GM21447 (cell line): ENCODE measurements at regions not wholly inside any gene's neighbourhood (a gene's known extent, or its start where the extent isn't known, plus 50 kb on each side); places are given as distances from the start of the nearest gene placed in this dataset.
"Not testable (repeated sequence)": the region's sequence is repeated elsewhere in the genome, so short reads cannot be mapped to it uniquely, and the experiment has no call there.

ENCODE experiments used
- ATAC-seq: cut with Tn5 transposase; IDR thresholded peaks from one replicate; pipeline ENCODE4 v1.9.1; 2021; ENCODE audit not compliant: unreplicated experiment

GRCh38 chr10:32143302-32143847 is 87.2 kb upstream of the KIF5B start:
- ATAC-seq = no peak

GRCh38 chr10:32142646-32143045 is 86.4 kb upstream of the KIF5B start:
- ATAC-seq = no peak

- ATAC-seq = no peak
Measured at GRCh38 chr10:32141018-32141807, 85.0 kb upstream of the KIF5B start.

- ATAC-seq = no peak
Measured at GRCh38 chr10:32140403-32140802, 84.2 kb upstream of the KIF5B start.

- no peak for ATAC-seq
Measured at GRCh38 chr10:32139223-32140073, 83.2 kb upstream of the KIF5B start.

GRCh38 chr10:32136927-32137326 is 80.7 kb upstream of the KIF5B start:
- ATAC-seq = not testable (repeated sequence)

GRCh38 chr10:32135796-32136195 is 79.6 kb upstream of the KIF5B start:
- ATAC-seq = not testable (repeated sequence)

GRCh38 chr10:32132357-32132946 is 76.2 kb upstream of the KIF5B start:
- ATAC-seq = no peak

- ATAC-seq = no peak
Measured at GRCh38 chr10:32131388-32131787, 75.2 kb upstream of the KIF5B start.

GRCh38 chr10:32130788-32131187 is 74.6 kb upstream of the KIF5B start:
- no peak for ATAC-seq

GRCh38 chr10:32125023-32125422 is 68.8 kb upstream of the KIF5B start:
- no peak for ATAC-seq

- no peak for ATAC-seq
Measured at GRCh38 chr10:32123021-32123420, 66.8 kb upstream of the KIF5B start.

GRCh38 chr10:32121648-32122047 is 65.4 kb upstream of the KIF5B start:
- no peak for ATAC-seq

GRCh38 chr10:32120147-32120546 is 63.9 kb upstream of the KIF5B start:
- no peak for ATAC-seq

GRCh38 chr10:32114508-32114907 is 58.3 kb upstream of the KIF5B start:
- no peak for ATAC-seq

GRCh38 chr10:32112055-32112454 is 55.8 kb upstream of the KIF5B start:
- ATAC-seq = no peak

- ATAC-seq = no peak
Measured at GRCh38 chr10:32111585-32111984, 55.4 kb upstream of the KIF5B start.

- no peak for ATAC-seq
Measured at GRCh38 chr10:32110790-32111189, 54.6 kb upstream of the KIF5B start.

GRCh38 chr10:32109603-32110002 is 53.4 kb upstream of the KIF5B start:
- ATAC-seq = no peak
